Kasumi-1 (cell line): ENCODE measurements at regions not wholly inside any gene's neighbourhood (a gene's known extent, or its start where the extent isn't known, plus 50 kb on each side); places are given as distances from the start of the nearest gene placed in this dataset.
"Not testable (repeated sequence)": the region's sequence is repeated elsewhere in the genome, so short reads cannot be mapped to it uniquely, and the experiment has no call there.

Source experiments
- DNase-seq, 2 experiments: peaks; one replicate each; lab custom pipeline; 2025; lab: John Stamatoyannopoulos, UW

GRCh38 chr13:93017493-93018112, 209.0 kb upstream of the GPC6 start:
- no peak for DNase-seq

- no peak for DNase-seq
Measured at GRCh38 chr13:93023929-93024328, 202.7 kb upstream of the GPC6 start.

GRCh38 chr13:93025984-93026383, 200.6 kb upstream of the GPC6 start:
- no peak for DNase-seq

- DNase-seq = no peak
Measured at GRCh38 chr13:93029536-93029935, 197.1 kb upstream of the GPC6 start.

- DNase-seq = no peak
Measured at GRCh38 chr13:93036380-93036779, 190.2 kb upstream of the GPC6 start.

GRCh38 chr13:93037780-93038179, 188.8 kb upstream of the GPC6 start:
- DNase-seq = no peak

- no peak for DNase-seq
Measured at GRCh38 chr13:93038187-93038586, 188.4 kb upstream of the GPC6 start.

GRCh38 chr13:93039131-93039530, 187.5 kb upstream of the GPC6 start:
- no peak for DNase-seq

GRCh38 chr13:93041566-93041965, 185.0 kb upstream of the GPC6 start:
- not testable (repeated sequence) for DNase-seq

GRCh38 chr13:93045836-93046235, 180.8 kb upstream of the GPC6 start:
- DNase-seq = no peak

GRCh38 chr13:93055233-93055632, 171.4 kb upstream of the GPC6 start:
- DNase-seq = no peak

GRCh38 chr13:93058301-93058700, 168.3 kb upstream of the GPC6 start:
- no peak for DNase-seq

GRCh38 chr13:93060144-93060543, 166.5 kb upstream of the GPC6 start:
- DNase-seq = no peak

- no peak for DNase-seq
Measured at GRCh38 chr13:93066187-93066586, 160.4 kb upstream of the GPC6 start.

GRCh38 chr13:93079294-93079693, 147.3 kb upstream of the GPC6 start:
- no peak for DNase-seq

- no peak for DNase-seq
Measured at GRCh38 chr13:93080166-93080565, 146.4 kb upstream of the GPC6 start.

GRCh38 chr13:93080587-93080986, 146.0 kb upstream of the GPC6 start:
- DNase-seq = no peak

GRCh38 chr13:93086329-93086728, 140.3 kb upstream of the GPC6 start:
- DNase-seq = no peak

- DNase-seq = no peak
Measured at GRCh38 chr13:93098972-93099371, 127.6 kb upstream of the GPC6 start.

GRCh38 chr13:93101226-93101734, 125.3 kb upstream of the GPC6 start:
- no peak for DNase-seq

- no peak for DNase-seq
Measured at GRCh38 chr13:93104270-93104669, 122.3 kb upstream of the GPC6 start.

GRCh38 chr13:93108111-93108601, 118.5 kb upstream of the GPC6 start:
- DNase-seq = no peak

GRCh38 chr13:93116809-93117208, 109.8 kb upstream of the GPC6 start:
- peak; percentile 8 to 10 for DNase-seq

GRCh38 chr13:93118081-93118615, 108.5 kb upstream of the GPC6 start:
- DNase-seq = peak; percentile 66 to 73
